ENCODE measurements at regions not wholly inside any gene's neighbourhood (a gene's known extent, or its start where the extent isn't known, plus 50 kb on each side); places are given as distances from the start of the nearest gene placed in this dataset.

- no peaks in the 10 kb centered on the region for H3K4me1 ChIP-seq (ENCODE audit: control insufficient read depth in 4 of 4, insufficient read depth in 4 of 4, low read length in 3 of 4)
- H3K9ac ChIP-seq (ENCODE audit: low read depth in 1 of 2, low read length in 2 of 2), result no peak overlapping the region
- TF ChIP-seq EGR1 (IDR thresholded peaks at IDR 0.05; ENCODE audit: low read depth in 2 of 2) (no peak), RXRA (IDR thresholded peaks at IDR 0.05) (no peak), CTCF (IDR thresholded peaks at IDR 0.05; ENCODE audit: low read depth, low read length, missing input control) (no peak), GABPA (IDR thresholded peaks at IDR 0.05 in 1 of 2, conservative IDR thresholded peaks at IDR 0.05 in 1 of 2) (no peak), ATF3 (IDR thresholded peaks at IDR 0.05) (no peak), ZBTB33 (IDR thresholded peaks at IDR 0.05) (no peak)
- H3K27me3 ChIP-seq (ENCODE audit: control insufficient read depth in 4 of 4, insufficient read depth in 4 of 4, low read length in 3 of 4), result no peaks in the 10 kb centered on the region
- no peaks in the 10 kb centered on the region for H3K9me3 ChIP-seq (ENCODE audit: control insufficient read depth in 4 of 4, low read length in 3 of 4)
- no peak overlapping the region for H3K4me3 ChIP-seq (ENCODE audit: low read depth in 1 of 3, low read length in 3 of 3)
- 30% methylated on average over 3 of the region's 3 CpGs for WGBS
- DNase-seq (ENCODE audit: low spot score), result no peak
- no peak overlapping the region for H3K27ac ChIP-seq (ENCODE audit: low read depth in 1 of 2, low read length in 2 of 2)
- H3K36me3 ChIP-seq (ENCODE audit: control insufficient read depth in 4 of 4, insufficient read depth in 3 of 4, low read depth in 1 of 4, low read length in 3 of 4), result no peaks in the 10 kb centered on the region
These were observed 108.2 kb downstream of the PLG start for GRCh38 chr6:160810238-160810637.

- no peaks in the 10 kb centered on the region for H3K4me1 ChIP-seq (ENCODE audit: control insufficient read depth in 4 of 4, insufficient read depth in 4 of 4, low read length in 3 of 4)
- 92% methylated on average over 2 of the region's 2 CpGs for WGBS
- H3K36me3 ChIP-seq (ENCODE audit: control insufficient read depth in 4 of 4, insufficient read depth in 3 of 4, low read depth in 1 of 4, low read length in 3 of 4), result no peaks in the 10 kb centered on the region
- no peak overlapping the region for H3K9ac ChIP-seq (ENCODE audit: low read depth in 1 of 2, low read length in 2 of 2)
- no peak for TF ChIP-seq GABPA (IDR thresholded peaks at IDR 0.05 in 1 of 2, conservative IDR thresholded peaks at IDR 0.05 in 1 of 2)
- TF ChIP-seq EGR1 (IDR thresholded peaks at IDR 0.05; ENCODE audit: low read depth in 2 of 2), result no peak
- no peak for TF ChIP-seq HNF4G (IDR thresholded peaks at IDR 0.05)
- TF ChIP-seq CTCF (IDR thresholded peaks at IDR 0.05; ENCODE audit: low read depth, low read length, missing input control), result no peak
- TF ChIP-seq FOXA1 (IDR thresholded peaks at IDR 0.05), result no peak
- TF ChIP-seq SP1 (IDR thresholded peaks at IDR 0.05), result no peak
- no peak for TF ChIP-seq RXRA (IDR thresholded peaks at IDR 0.05)
- TF ChIP-seq JUND (IDR thresholded peaks at IDR 0.05), result no peak
- no peak for TF ChIP-seq FOXA2 (IDR thresholded peaks at IDR 0.05)
- no peak for TF ChIP-seq ZBTB33 (IDR thresholded peaks at IDR 0.05)
- TF ChIP-seq RAD21 (IDR thresholded peaks at IDR 0.05), result no peak
- TF ChIP-seq HNF4A (conservative IDR thresholded peaks at IDR 0.05), result no peak
- TF ChIP-seq NR2F2 (IDR thresholded peaks at IDR 0.05), result no peak
- TF ChIP-seq YY1 (IDR thresholded peaks at IDR 0.05), result no peak
- TF ChIP-seq MAX (IDR thresholded peaks at IDR 0.05), result no peak
- DNase-seq (ENCODE audit: low spot score), result no peak
- H3K9me3 ChIP-seq (ENCODE audit: control insufficient read depth in 4 of 4, low read length in 3 of 4), result no peaks in the 10 kb centered on the region
- no peaks in the 10 kb centered on the region for H3K27me3 ChIP-seq (ENCODE audit: control insufficient read depth in 4 of 4, insufficient read depth in 4 of 4, low read length in 3 of 4)
- H3K27ac ChIP-seq (ENCODE audit: low read depth in 1 of 2, low read length in 2 of 2), result no peak overlapping the region
- no peak overlapping the region for H3K4me3 ChIP-seq (ENCODE audit: low read depth in 1 of 3, low read length in 3 of 3)
These were observed 110.1 kb downstream of the PLG start for GRCh38 chr6:160812097-160812496.
